Mesenchymal stem cell (in vitro differentiated cells and primary cell): ENCODE measurements at regions not wholly inside any gene's neighbourhood (a gene's known extent, or its start where the extent isn't known, plus 50 kb on each side); places are given as distances from the start of the nearest gene placed in this dataset.

ENCODE experiments used
- DNase-seq: peaks from one replicate; pipeline ENCODE4 v3.0.0-alpha.2; 2013
- H2AFZ ChIP-seq: one replicate; pipeline ENCODE4 v1.6.1; 2013; ENCODE audit warnings: low read depth, mild to moderate bottlenecking, control low read depth, inconsistent platforms, low read length, moderate library complexity
- H2AK5ac ChIP-seq: 2 replicates; pipeline ENCODE4 v1.6.1; 2013; ENCODE audit warnings: low read length, moderate library complexity, mild to moderate bottlenecking, inconsistent platforms; ENCODE audit not compliant: severe bottlenecking
- H2BK120ac ChIP-seq: one replicate; pipeline ENCODE4 v1.6.1; 2013; ENCODE audit warnings: low read depth, mild to moderate bottlenecking, inconsistent platforms, low read length, moderate library complexity
- H2BK12ac ChIP-seq, 2 experiments: one replicate each; pipeline ENCODE4 v1.6.1; 2013; ENCODE audit warnings: inconsistent platforms in 2 of 2, low read length in 2 of 2, mild to moderate bottlenecking in 2 of 2, moderate library complexity in 2 of 2, control low read depth in 1 of 2
- H2BK15ac ChIP-seq: one replicate; pipeline ENCODE4 v1.6.1; 2013; ENCODE audit warnings: mild to moderate bottlenecking, low read depth, inconsistent platforms; ENCODE audit not compliant: poor library complexity, severe bottlenecking
- H2BK5ac ChIP-seq: 2 replicates; pipeline ENCODE4 v1.6.1; 2013; ENCODE audit warnings: low read depth, mild to moderate bottlenecking, low read length, control low read depth, inconsistent platforms; ENCODE audit not compliant: poor library complexity, severe bottlenecking
- H3K14ac ChIP-seq, 2 experiments: one replicate each; pipeline ENCODE4 v1.6.1; 2013; ENCODE audit warnings: inconsistent platforms in 2 of 2, low read length in 2 of 2, control low read depth in 1 of 2, mild to moderate bottlenecking in 1 of 2, moderate library complexity in 1 of 2
- H3K18ac ChIP-seq, 2 experiments: one replicate each; pipeline ENCODE4 v1.6.1; 2013; ENCODE audit warnings: inconsistent platforms in 2 of 2, low read length in 2 of 2, control low read depth in 1 of 2, low read depth in 1 of 2, mild to moderate bottlenecking in 1 of 2
- H3K23ac ChIP-seq, 2 experiments: one replicate each; pipeline ENCODE4 v1.6.1; 2013; ENCODE audit warnings: inconsistent platforms in 2 of 2, low read length in 2 of 2, mild to moderate bottlenecking in 2 of 2, moderate library complexity in 2 of 2, control low read depth in 1 of 2
- H3K27ac ChIP-seq: 2 replicates; pipeline ENCODE4 v1.5.1; 2013; ENCODE audit warnings: mild to moderate bottlenecking, moderate library complexity, low read length, control low read depth, inconsistent platforms; ENCODE audit not compliant: poor library complexity, severe bottlenecking
- H3K27me3 ChIP-seq, 2 experiments: 2 replicates each; pipeline versions ENCODE4 v1.6.1 to v1.7.0; 2013; ENCODE audit warnings: low read length in 2 of 2, mild to moderate bottlenecking in 2 of 2, moderate library complexity in 2 of 2, control low read depth in 1 of 2, inconsistent platforms in 1 of 2; ENCODE audit not compliant: control insufficient read depth in 1 of 2, insufficient read depth in 1 of 2
- H3K36me3 ChIP-seq, 2 experiments: 2 replicates each; pipeline versions ENCODE4 v1.6.1 to v1.7.0; 2013; ENCODE audit warnings: low read length in 2 of 2, control low read depth in 1 of 2, inconsistent platforms in 1 of 2, low read depth in 1 of 2, mild to moderate bottlenecking in 1 of 2; ENCODE audit not compliant: insufficient read depth in 2 of 2, control insufficient read depth in 1 of 2
- H3K4ac ChIP-seq, 2 experiments: one replicate each; pipeline ENCODE4 v1.6.1; 2013; ENCODE audit warnings: inconsistent platforms in 2 of 2, low read length in 2 of 2, mild to moderate bottlenecking in 2 of 2, moderate library complexity in 2 of 2, control low read depth in 1 of 2, low read depth in 1 of 2
- H3K4me1 ChIP-seq: 2 replicates; pipeline ENCODE4 v1.6.1; 2013; ENCODE audit warnings: low read depth, low read length, control low read depth; ENCODE audit not compliant: control insufficient read depth, insufficient read depth
- H3K4me2 ChIP-seq: 2 replicates; pipeline ENCODE4 v1.6.1; 2013; ENCODE audit warnings: low read length, mild to moderate bottlenecking, inconsistent platforms; ENCODE audit not compliant: poor library complexity, severe bottlenecking
- H3K4me3 ChIP-seq, 2 experiments: 2 replicates each; pipeline versions ENCODE4 v1.5.1 to v1.7.0; 2013; ENCODE audit warnings: low read length in 2 of 2, mild to moderate bottlenecking in 2 of 2, control low read depth in 1 of 2, low read depth in 1 of 2; ENCODE audit not compliant: insufficient read depth in 1 of 2
- H3K79me1 ChIP-seq: replicated peaks from 2 replicates; pipeline ENCODE4 v1.6.1; 2013; ENCODE audit warnings: mild to moderate bottlenecking, control low read depth, low read length, inconsistent platforms; ENCODE audit not compliant: poor library complexity, severe bottlenecking
- H3K9ac ChIP-seq: 2 replicates; pipeline ENCODE4 v1.7.0; 2013; ENCODE audit warnings: mild to moderate bottlenecking, low read length, moderate library complexity
- H3K9me3 ChIP-seq: 2 replicates; pipeline ENCODE4 v1.7.0; 2013; ENCODE audit warnings: mild to moderate bottlenecking, low read length; ENCODE audit not compliant: control insufficient read depth
- H4K8ac ChIP-seq: one replicate; pipeline ENCODE4 v1.6.1; 2013; ENCODE audit warnings: inconsistent platforms, mild to moderate bottlenecking, low read length, moderate library complexity
- H4K91ac ChIP-seq: one replicate; pipeline ENCODE4 v1.6.1; 2013; ENCODE audit warnings: mild to moderate bottlenecking, low read length, inconsistent platforms
- WGBS: methylation state at CpG from one replicate; pipeline ENCODE4 v1.1.7; 2013; ENCODE audit warnings: mixed read lengths; 5-methylcytosine and 5-hydroxymethylcytosine counted together

- H2BK120ac ChIP-seq, result no peak overlapping the region
Measured at GRCh38 chr18:29693334-29693733, 1349.2 kb downstream of the DSC3 start.

GRCh38 chr18:29681578-29681977 lies 1361.0 kb downstream of the DSC3 start:
- no peak overlapping the region for H3K4ac ChIP-seq

More at GRCh38 chr18:29693334-29693733, 1349.2 kb downstream of the DSC3 start:
- H2BK15ac ChIP-seq, result no peak overlapping the region
- no peak overlapping the region for H3K18ac ChIP-seq
- H3K9me3 ChIP-seq, result no peaks in the 10 kb centered on the region
- no peak overlapping the region for H3K27ac ChIP-seq
- no peaks in the 10 kb centered on the region for H3K79me1 ChIP-seq
- no peak for DNase-seq
- H3K14ac ChIP-seq, result no peak overlapping the region
- no peak overlapping the region for H4K91ac ChIP-seq
- no peak overlapping the region for H3K4me2 ChIP-seq
- no peak overlapping the region for H2BK5ac ChIP-seq
- no peak overlapping the region for H4K8ac ChIP-seq
- H3K36me3 ChIP-seq, result no peaks in the 10 kb centered on the region
- no peak overlapping the region for H2AK5ac ChIP-seq
- H3K27me3 ChIP-seq, result no peaks in the 10 kb centered on the region
- H3K4me3 ChIP-seq, result no peak overlapping the region
- H3K4ac ChIP-seq, result no peak overlapping the region
- H2BK12ac ChIP-seq, result no peak overlapping the region
- H3K9ac ChIP-seq, result no peak overlapping the region
- no peak overlapping the region for H2AFZ ChIP-seq
- H3K4me1 ChIP-seq, result no peaks in the 10 kb centered on the region
- WGBS, result 100% methylated on average over 1 of the region's 1 CpG
- no peak overlapping the region for H3K23ac ChIP-seq

GRCh38 chr18:29664278-29665036 lies 1378.1 kb downstream of the DSC3 start:
- no CpG with 5 or more reads among the region's 4 CpGs for WGBS
- Histone ChIP-seq H4K91ac (no peak overlapping the region), H2BK15ac (no peak overlapping the region)

More at GRCh38 chr18:29681578-29681977, 1361.0 kb downstream of the DSC3 start:
- no peak for DNase-seq
- Histone ChIP-seq H2BK15ac (no peak overlapping the region), H3K9ac (no peak overlapping the region), H3K4me1 (no peaks in the 10 kb centered on the region), H3K4me3 (no peak overlapping the region), H3K27me3 (no peaks in the 10 kb centered on the region), H3K36me3 (no peaks in the 10 kb centered on the region), H3K9me3 (peaks cover 4% of the 10 kb centered on the region), H2AFZ (no peak overlapping the region), H3K23ac (no peak overlapping the region), H2AK5ac (no peak overlapping the region), H4K8ac (no peak overlapping the region), H3K4me2 (no peak overlapping the region), H3K14ac (no peak overlapping the region), H3K18ac (no peak overlapping the region), H3K27ac (no peak overlapping the region), H2BK12ac (no peak overlapping the region), H2BK5ac (no peak overlapping the region), H3K79me1 (no peaks in the 10 kb centered on the region), H2BK120ac (no peak overlapping the region), H4K91ac (no peak overlapping the region)
- WGBS, result 77% methylated on average over 4 of the region's 4 CpGs

GRCh38 chr18:29661924-29662323 lies 1380.6 kb downstream of the DSC3 start:
- Histone ChIP-seq H3K9me3 (no peaks in the 10 kb centered on the region), H2BK5ac (no peak overlapping the region)
- 79% methylated on average over 2 of the region's 3 CpGs for WGBS

More at GRCh38 chr18:29664278-29665036, 1378.1 kb downstream of the DSC3 start:
- Histone ChIP-seq H3K27me3 (no peaks in the 10 kb centered on the region), H3K23ac (no peak overlapping the region), H2BK12ac (no peak overlapping the region), H3K36me3 (no peaks in the 10 kb centered on the region), H3K4ac (no peak overlapping the region), H3K18ac (no peak overlapping the region), H2BK5ac (no peak overlapping the region), H2AFZ (no peak overlapping the region), H3K4me3 (no peak overlapping the region), H3K9ac (no peak overlapping the region), H3K4me2 (no peak overlapping the region), H2AK5ac (no peak overlapping the region), H2BK120ac (no peak overlapping the region), H3K79me1 (no peaks in the 10 kb centered on the region), H4K8ac (no peak overlapping the region), H3K4me1 (no peaks in the 10 kb centered on the region), H3K27ac (no peak overlapping the region), H3K14ac (no peak overlapping the region), H3K9me3 (no peaks in the 10 kb centered on the region)
- peak; percentile 4 for DNase-seq

More at GRCh38 chr18:29661924-29662323, 1380.6 kb downstream of the DSC3 start:
- H3K4me1 ChIP-seq, result no peaks in the 10 kb centered on the region
- H3K4me2 ChIP-seq, result no peak overlapping the region
- no peak overlapping the region for H3K23ac ChIP-seq
- H4K91ac ChIP-seq, result no peak overlapping the region
- H3K14ac ChIP-seq, result no peak overlapping the region
- H4K8ac ChIP-seq, result no peak overlapping the region
- no peak overlapping the region for H3K18ac ChIP-seq
- no peak overlapping the region for H3K9ac ChIP-seq
- no peak overlapping the region for H2BK15ac ChIP-seq
- no peak overlapping the region for H2BK12ac ChIP-seq
- no peak overlapping the region for H2AK5ac ChIP-seq
- DNase-seq, result no peak
- no peaks in the 10 kb centered on the region for H3K36me3 ChIP-seq
- H3K79me1 ChIP-seq, result no peaks in the 10 kb centered on the region
- no peak overlapping the region for H2BK120ac ChIP-seq
- H3K4me3 ChIP-seq, result no peak overlapping the region
- no peak overlapping the region for H2AFZ ChIP-seq
- no peak overlapping the region for H3K27ac ChIP-seq
- no peak overlapping the region for H3K4ac ChIP-seq
- no peaks in the 10 kb centered on the region for H3K27me3 ChIP-seq
